Right lobe of liver (tissue), 6 donors: ENCODE measurements at regions not wholly inside any gene's neighbourhood (a gene's known extent, or its start where the extent isn't known, plus 50 kb on each side); places are given as distances from the start of the nearest gene placed in this dataset.

Source experiments
- ATAC-seq, 4 donors: fragments of 200-7000 bp; cut with Tn5 transposase; one replicate each; pipeline ENCODE4 v1.9.1; 2020; ENCODE audit warnings: mild to moderate bottlenecking in 4 of 4, moderate library complexity in 4 of 4
- DNase-seq, 3 donors: peaks; one replicate each; pipeline ENCODE4 v3.0.0-alpha.2; 2020
- H3K27ac ChIP-seq, 3 donors: fragments of 200-600 bp; one replicate each; pipeline ENCODE4 v1.8.0; 2022
- H3K27me3 ChIP-seq, 2 donors: fragments of 200-600 bp; one replicate each; pipeline ENCODE4 v1.8.0; 2022
- H3K36me3 ChIP-seq, 4 donors: fragments of 200-600 bp; sonication (generic) in 1 of 4; one replicate each; pipeline versions ENCODE4 v1.5.1 to v1.8.0; 2017 to 2022; ENCODE audit warnings: control low read depth in 1 of 4
- H3K4me1 ChIP-seq, 4 donors: fragments of 200-600 bp; sonication (generic) in 1 of 4; one replicate each; pipeline versions ENCODE4 v1.5.1 to v1.8.0; 2017 to 2022; ENCODE audit warnings: control low read depth in 1 of 4
- H3K4me3 ChIP-seq, 3 donors: fragments of 200-600 bp; one replicate each; pipeline ENCODE4 v1.8.0; 2022
- H3K9me3 ChIP-seq, 4 donors: fragments of 200-600 bp; sonication (generic) in 1 of 4; one replicate each; pipeline versions ENCODE4 v1.5.1 to v1.8.0; 2017 to 2022; ENCODE audit warnings: control low read depth in 1 of 4
- CTCF ChIP-seq, 4 donors: fragments of 200-600 bp in 3 of 4; fragments of 450-650 bp in 1 of 4; IDR thresholded peaks; one replicate each; pipeline versions ENCODE4 v1.5.1 to v1.8.0; 2016 to 2022; ENCODE audit warnings: antibody characterized with exemption in 4 of 4, mild to moderate bottlenecking in 2 of 4
- POLR2A ChIP-seq: fragments of 450-650 bp; IDR thresholded peaks from one replicate; pipeline ENCODE4 v1.6.1; 2017; ENCODE audit warnings: antibody characterized with exemption, mild to moderate bottlenecking
- WGBS: methylation state at CpG from one replicate; pipeline ENCODE4 v1.1.6; 2018; ENCODE audit warnings: low coverage, low lambda C conversion rate; ENCODE audit not compliant: insufficient coverage; ENCODE audit errors: missing lambda C conversion rate; 5-methylcytosine and 5-hydroxymethylcytosine counted together
- intact Hi-C, 2 donors: fragments of 100-400 bp; cut with DNase I; formaldehyde crosslinking; loops; one replicate each; pipeline versions ENCODE4 v1.11.2 to v1.14.1; 2022
- donor health status: DM: no; HTN: yes; CAD: no.
- donor health status: DM: no; HTN: no; CAD: no.
- donor health status: DM: no; HTN: no; CAD: no.
- donor health status: DM: no; HTN: yes; CAD: no.
- donor health status: DM: no; HTN: yes; CAD: no.

GRCh38 chr5:33184367-33184766, 256.4 kb upstream of the TARS1 start:
- ATAC-seq (no peak), DNase-seq (no peak)
- intact Hi-C loops = no loop called here
- Histone ChIP-seq H3K27me3 (no peaks in the 10 kb centered on the region), H3K4me3 (no peak overlapping the region), H3K36me3 (no peaks in the 10 kb centered on the region), H3K4me1 (no peaks in the 10 kb centered on the region), H3K27ac (no peak overlapping the region), H3K9me3 (no peaks in the 10 kb centered on the region)
- WGBS = 67% methylated on average over 2 of the region's 2 CpGs
- no peak for TF ChIP-seq POLR2A
- TF ChIP-seq CTCF (IDR thresholded peaks at IDR 0.05) = no peak

GRCh38 chr5:33188089-33188488, 252.7 kb upstream of the TARS1 start:
- DNase-seq = no peak
- ATAC-seq = no peak
- TF ChIP-seq CTCF (IDR thresholded peaks at IDR 0.05) (no peak), POLR2A (no peak)
- Histone ChIP-seq H3K36me3 (no peaks in the 10 kb centered on the region), H3K27me3 (no peaks in the 10 kb centered on the region), H3K4me3 (no peak overlapping the region), H3K4me1 (peaks cover 0 to 2% (median 0%) of the 10 kb centered on the region in 4 donors), H3K27ac (no peak overlapping the region), H3K9me3 (no peaks in the 10 kb centered on the region)
- intact Hi-C loops = no loop called here
- WGBS = 77% methylated on average over 4 of the region's 4 CpGs

GRCh38 chr5:33194914-33195313, 245.9 kb upstream of the TARS1 start:
- no peak overlapping the region for H3K4me3 ChIP-seq
- TF ChIP-seq CTCF (IDR thresholded peaks at IDR 0.05) (no peak), POLR2A (no peak)
- H3K36me3 ChIP-seq = no peaks in the 10 kb centered on the region
- H3K9me3 ChIP-seq = peaks cover 0 to 4% (median 0%) of the 10 kb centered on the region in 4 donors
- DNase-seq (no peak), ATAC-seq (no peak)
- no peak overlapping the region for H3K27ac ChIP-seq
- peaks cover 0 to 2% (median 0%) of the 10 kb centered on the region in 4 donors for H3K4me1 ChIP-seq
- intact Hi-C loops = no loop called here
- no peaks in the 10 kb centered on the region for H3K27me3 ChIP-seq

- Histone ChIP-seq H3K4me1 (peaks cover 0 to 2% (median 0%) of the 10 kb centered on the region in 4 donors), H3K4me3 (no peak overlapping the region), H3K27me3 (no peaks in the 10 kb centered on the region), H3K36me3 (no peaks in the 10 kb centered on the region), H3K27ac (no peak overlapping the region), H3K9me3 (peaks cover 0 to 4% (median 0%) of the 10 kb centered on the region in 4 donors)
- WGBS = 61% methylated on average over 3 of the region's 3 CpGs
- DNase-seq = no peak
- TF ChIP-seq CTCF (IDR thresholded peaks at IDR 0.05) (no peak), POLR2A (no peak)
- no peak for ATAC-seq
- intact Hi-C loops = no loop called here
These were observed 245.2 kb upstream of the TARS1 start for GRCh38 chr5:33195431-33196165.
